GM23338 (cell line): ENCODE measurements at regions not wholly inside any gene's neighbourhood (a gene's known extent, or its start where the extent isn't known, plus 50 kb on each side); places are given as distances from the start of the nearest gene placed in this dataset.

ENCODE experiments used
- ATAC-seq: fragments of 200-7000 bp; cut with Tn5 transposase; 3 replicates; pipeline ENCODE4 v1.9.1; 2020
- DNase-seq: peaks from one replicate; pipeline ENCODE4 v3.0.0-alpha.2; 2015; ENCODE audit warnings: low spot score
- H2AFZ ChIP-seq: fragments of 200-600 bp; sonication (generic); 2 replicates; pipeline ENCODE4 v1.8.0; 2016; ENCODE audit warnings: antibody characterized with exemption, mild to moderate bottlenecking, moderate library complexity
- H3F3A ChIP-seq: fragments of 200-600 bp; sonication (generic); replicated peaks from 2 replicates; pipeline ENCODE4 v1.8.0; 2017; ENCODE audit warnings: antibody characterized with exemption, mixed run types, low read depth
- H3K27ac ChIP-seq: fragments of 200-600 bp; sonication (generic); 2 replicates; pipeline ENCODE4 v1.6.1; 2016; ENCODE audit warnings: low read depth
- H3K27me3 ChIP-seq: fragments of 200-600 bp; sonication (generic); 2 replicates; pipeline ENCODE4 v1.8.0; 2016; ENCODE audit warnings: mild to moderate bottlenecking, mixed run types, moderate library complexity; ENCODE audit not compliant: insufficient read depth
- H3K36me3 ChIP-seq: fragments of 200-600 bp; sonication (generic); 2 replicates; pipeline ENCODE4 v1.8.0; 2016; ENCODE audit warnings: mild to moderate bottlenecking; ENCODE audit not compliant: insufficient read depth
- H3K4me1 ChIP-seq: fragments of 200-600 bp; sonication (generic); 2 replicates; pipeline ENCODE4 v1.8.0; 2016; ENCODE audit warnings: mild to moderate bottlenecking, moderate library complexity; ENCODE audit not compliant: insufficient read depth
- H3K4me2 ChIP-seq: fragments of 200-600 bp; sonication (generic); 2 replicates; pipeline ENCODE4 v1.7.1; 2017; ENCODE audit warnings: mixed run types
- H3K4me3 ChIP-seq: fragments of 200-600 bp; sonication (generic); 2 replicates; pipeline ENCODE4 v1.6.1; 2016; ENCODE audit warnings: mixed run types
- H3K79me2 ChIP-seq: fragments of 200-600 bp; sonication (generic); replicated peaks from 2 replicates; pipeline ENCODE4 v1.8.0; 2017; ENCODE audit warnings: mild to moderate bottlenecking; ENCODE audit not compliant: insufficient read depth
- H3K9me2 ChIP-seq: fragments of 200-600 bp; sonication (generic); 2 replicates; pipeline ENCODE4 v1.8.0; 2017; ENCODE audit not compliant: insufficient read depth
- H4K20me1 ChIP-seq: fragments of 200-600 bp; sonication (generic); replicated peaks from 2 replicates; pipeline ENCODE4 v1.8.0; 2017; ENCODE audit warnings: mild to moderate bottlenecking; ENCODE audit not compliant: insufficient read depth
- H3K27ac Mint-ChIP-seq: 2 replicates; pipeline ENCODE4 v1.8.0; 2020; ENCODE audit warnings: inconsistent platforms, mild to moderate bottlenecking, moderate library complexity, mixed read lengths
- H3K27me3 Mint-ChIP-seq: 3 replicates; pipeline ENCODE4 v1.8.0; 2022; ENCODE audit warnings: low read depth, mild to moderate bottlenecking, moderate library complexity, mixed read lengths, inconsistent platforms; ENCODE audit not compliant: insufficient read depth, poor library complexity
- H3K36me3 Mint-ChIP-seq: 3 replicates; pipeline ENCODE4 v1.8.0; 2021; ENCODE audit warnings: low read depth, mild to moderate bottlenecking, inconsistent platforms, moderate library complexity, mixed read lengths
- H3K4me1 Mint-ChIP-seq: 3 replicates; pipeline ENCODE4 v1.8.0; 2020; ENCODE audit warnings: mild to moderate bottlenecking, inconsistent platforms, mixed read lengths
- H3K4me3 Mint-ChIP-seq: 3 replicates; pipeline ENCODE4 v1.8.0; 2021; ENCODE audit warnings: moderate library complexity, mild to moderate bottlenecking, inconsistent platforms, mixed read lengths
- H3K9me3 Mint-ChIP-seq: 3 replicates; pipeline ENCODE4 v1.8.0; 2020; ENCODE audit warnings: moderate library complexity, mild to moderate bottlenecking, inconsistent platforms, mixed read lengths
- CREB1 ChIP-seq: fragments of 250-450 bp; sonication (Bioruptor Pico); IDR thresholded peaks from 2 replicates; pipeline ENCODE4 v1.5.0; 2020; ENCODE audit warnings: low read depth, mild to moderate bottlenecking, moderate library complexity
- EZH2phosphoT487 ChIP-seq: fragments of 200-600 bp; sonication (generic); IDR thresholded peaks from one replicate; pipeline ENCODE4 v1.8.1; 2018; ENCODE audit warnings: antibody characterized with exemption; ENCODE audit not compliant: unreplicated experiment
- NANOG ChIP-seq: IDR thresholded peaks from 2 replicates; pipeline ENCODE4 v1.6.1; 2016; ENCODE audit warnings: antibody characterized with exemption, borderline replicate concordance
- ZNF331 ChIP-seq: fragments of 250-450 bp; sonication (Bioruptor Pico); IDR thresholded peaks from 2 replicates; pipeline ENCODE4 v1.5.0; 2020; ENCODE audit warnings: low read depth, mild to moderate bottlenecking, moderate library complexity
- TF ChIP-seq, protein P1 (sequence below): IDR thresholded peaks from 2 replicates; pipeline ENCODE4 v1.6.1; 2016; ENCODE audit warnings: antibody characterized with exemption
- TF ChIP-seq, protein P2 (sequence below): IDR thresholded peaks from one replicate; pipeline ENCODE4 v1.6.1; 2018; ENCODE audit warnings: antibody characterized with exemption; ENCODE audit not compliant: unreplicated experiment
- TF ChIP-seq, protein P3 (sequence below): fragments of 250-450 bp; sonication (Bioruptor Pico); IDR thresholded peaks from 2 replicates; pipeline ENCODE4 v1.5.0; 2020; ENCODE audit warnings: mild to moderate bottlenecking, moderate library complexity

DNA sequence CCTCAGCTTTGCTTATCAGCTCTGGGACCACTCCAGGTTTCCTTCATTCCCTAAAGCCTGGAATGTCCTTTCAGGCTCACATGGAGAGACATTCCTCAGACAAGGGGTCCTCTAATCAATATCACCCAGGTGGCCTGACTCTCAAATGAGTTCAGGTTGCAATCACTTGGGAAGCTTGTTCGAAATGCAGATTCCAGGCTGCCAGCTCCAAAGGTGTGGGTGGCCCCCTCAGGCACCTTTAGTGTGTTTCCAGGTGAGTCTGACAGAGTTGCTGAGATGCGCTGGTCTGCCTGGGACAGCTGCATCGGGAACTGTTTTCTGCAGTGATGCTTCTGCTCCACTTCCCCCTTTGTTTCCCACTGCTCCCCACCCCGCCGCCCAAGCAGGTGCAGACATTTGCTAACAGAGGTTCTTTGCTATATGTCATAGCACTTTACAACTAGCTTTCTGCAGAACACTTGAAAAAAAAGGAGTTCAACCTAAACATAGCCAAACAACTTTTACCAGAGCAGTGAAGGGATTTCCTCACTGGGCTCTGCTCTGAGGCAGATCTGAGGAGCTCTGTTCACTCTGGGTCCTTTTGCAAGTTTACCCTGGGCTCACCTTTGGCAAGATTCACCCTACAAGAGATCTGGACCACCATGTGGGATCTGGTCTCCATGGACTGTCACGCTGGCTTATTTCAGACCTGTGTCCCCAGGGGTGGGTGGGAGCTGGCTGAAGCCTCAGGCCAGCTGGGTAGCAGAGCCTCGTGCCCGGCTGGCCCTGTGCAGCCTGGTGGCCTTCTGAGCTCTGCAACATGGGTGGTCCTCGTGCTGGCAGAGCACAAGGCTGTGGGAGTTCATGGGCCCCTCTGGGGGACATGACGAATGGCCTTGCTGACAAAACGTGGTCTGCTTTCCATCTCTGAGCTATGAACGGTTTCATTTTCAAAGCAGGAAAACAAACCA lies 539.6 kb downstream of the CCDC171 start:
- Histone ChIP-seq H3F3A (no peaks in the 10 kb centered on the region), H4K20me1 (no peaks in the 10 kb centered on the region), H3K4me3 (no peak overlapping the region), H3K27ac (no peak overlapping the region), H2AFZ (no peak overlapping the region), H3K4me2 (no peak overlapping the region), H3K9me2 (peaks cover 9% of the 10 kb centered on the region; the same call in 1 of the 2 replicates), H3K27me3 (no peaks in the 10 kb centered on the region), H3K79me2 (no peaks in the 10 kb centered on the region), H3K4me1 (no peaks in the 10 kb centered on the region), H3K36me3 (no peaks in the 10 kb centered on the region)
- TF ChIP-seq, protein P1, sequence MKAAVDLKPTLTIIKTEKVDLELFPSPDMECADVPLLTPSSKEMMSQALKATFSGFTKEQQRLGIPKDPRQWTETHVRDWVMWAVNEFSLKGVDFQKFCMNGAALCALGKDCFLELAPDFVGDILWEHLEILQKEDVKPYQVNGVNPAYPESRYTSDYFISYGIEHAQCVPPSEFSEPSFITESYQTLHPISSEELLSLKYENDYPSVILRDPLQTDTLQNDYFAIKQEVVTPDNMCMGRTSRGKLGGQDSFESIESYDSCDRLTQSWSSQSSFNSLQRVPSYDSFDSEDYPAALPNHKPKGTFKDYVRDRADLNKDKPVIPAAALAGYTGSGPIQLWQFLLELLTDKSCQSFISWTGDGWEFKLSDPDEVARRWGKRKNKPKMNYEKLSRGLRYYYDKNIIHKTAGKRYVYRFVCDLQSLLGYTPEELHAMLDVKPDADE, result no peak
- TF ChIP-seq, protein P2, sequence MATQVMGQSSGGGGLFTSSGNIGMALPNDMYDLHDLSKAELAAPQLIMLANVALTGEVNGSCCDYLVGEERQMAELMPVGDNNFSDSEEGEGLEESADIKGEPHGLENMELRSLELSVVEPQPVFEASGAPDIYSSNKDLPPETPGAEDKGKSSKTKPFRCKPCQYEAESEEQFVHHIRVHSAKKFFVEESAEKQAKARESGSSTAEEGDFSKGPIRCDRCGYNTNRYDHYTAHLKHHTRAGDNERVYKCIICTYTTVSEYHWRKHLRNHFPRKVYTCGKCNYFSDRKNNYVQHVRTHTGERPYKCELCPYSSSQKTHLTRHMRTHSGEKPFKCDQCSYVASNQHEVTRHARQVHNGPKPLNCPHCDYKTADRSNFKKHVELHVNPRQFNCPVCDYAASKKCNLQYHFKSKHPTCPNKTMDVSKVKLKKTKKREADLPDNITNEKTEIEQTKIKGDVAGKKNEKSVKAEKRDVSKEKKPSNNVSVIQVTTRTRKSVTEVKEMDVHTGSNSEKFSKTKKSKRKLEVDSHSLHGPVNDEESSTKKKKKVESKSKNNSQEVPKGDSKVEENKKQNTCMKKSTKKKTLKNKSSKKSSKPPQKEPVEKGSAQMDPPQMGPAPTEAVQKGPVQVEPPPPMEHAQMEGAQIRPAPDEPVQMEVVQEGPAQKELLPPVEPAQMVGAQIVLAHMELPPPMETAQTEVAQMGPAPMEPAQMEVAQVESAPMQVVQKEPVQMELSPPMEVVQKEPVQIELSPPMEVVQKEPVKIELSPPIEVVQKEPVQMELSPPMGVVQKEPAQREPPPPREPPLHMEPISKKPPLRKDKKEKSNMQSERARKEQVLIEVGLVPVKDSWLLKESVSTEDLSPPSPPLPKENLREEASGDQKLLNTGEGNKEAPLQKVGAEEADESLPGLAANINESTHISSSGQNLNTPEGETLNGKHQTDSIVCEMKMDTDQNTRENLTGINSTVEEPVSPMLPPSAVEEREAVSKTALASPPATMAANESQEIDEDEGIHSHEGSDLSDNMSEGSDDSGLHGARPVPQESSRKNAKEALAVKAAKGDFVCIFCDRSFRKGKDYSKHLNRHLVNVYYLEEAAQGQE, result no peak
- TF ChIP-seq EZH2phosphoT487 (no peak), ZNF331 (no peak), NANOG (no peak), CREB1 (no peak)
- TF ChIP-seq, protein P3, sequence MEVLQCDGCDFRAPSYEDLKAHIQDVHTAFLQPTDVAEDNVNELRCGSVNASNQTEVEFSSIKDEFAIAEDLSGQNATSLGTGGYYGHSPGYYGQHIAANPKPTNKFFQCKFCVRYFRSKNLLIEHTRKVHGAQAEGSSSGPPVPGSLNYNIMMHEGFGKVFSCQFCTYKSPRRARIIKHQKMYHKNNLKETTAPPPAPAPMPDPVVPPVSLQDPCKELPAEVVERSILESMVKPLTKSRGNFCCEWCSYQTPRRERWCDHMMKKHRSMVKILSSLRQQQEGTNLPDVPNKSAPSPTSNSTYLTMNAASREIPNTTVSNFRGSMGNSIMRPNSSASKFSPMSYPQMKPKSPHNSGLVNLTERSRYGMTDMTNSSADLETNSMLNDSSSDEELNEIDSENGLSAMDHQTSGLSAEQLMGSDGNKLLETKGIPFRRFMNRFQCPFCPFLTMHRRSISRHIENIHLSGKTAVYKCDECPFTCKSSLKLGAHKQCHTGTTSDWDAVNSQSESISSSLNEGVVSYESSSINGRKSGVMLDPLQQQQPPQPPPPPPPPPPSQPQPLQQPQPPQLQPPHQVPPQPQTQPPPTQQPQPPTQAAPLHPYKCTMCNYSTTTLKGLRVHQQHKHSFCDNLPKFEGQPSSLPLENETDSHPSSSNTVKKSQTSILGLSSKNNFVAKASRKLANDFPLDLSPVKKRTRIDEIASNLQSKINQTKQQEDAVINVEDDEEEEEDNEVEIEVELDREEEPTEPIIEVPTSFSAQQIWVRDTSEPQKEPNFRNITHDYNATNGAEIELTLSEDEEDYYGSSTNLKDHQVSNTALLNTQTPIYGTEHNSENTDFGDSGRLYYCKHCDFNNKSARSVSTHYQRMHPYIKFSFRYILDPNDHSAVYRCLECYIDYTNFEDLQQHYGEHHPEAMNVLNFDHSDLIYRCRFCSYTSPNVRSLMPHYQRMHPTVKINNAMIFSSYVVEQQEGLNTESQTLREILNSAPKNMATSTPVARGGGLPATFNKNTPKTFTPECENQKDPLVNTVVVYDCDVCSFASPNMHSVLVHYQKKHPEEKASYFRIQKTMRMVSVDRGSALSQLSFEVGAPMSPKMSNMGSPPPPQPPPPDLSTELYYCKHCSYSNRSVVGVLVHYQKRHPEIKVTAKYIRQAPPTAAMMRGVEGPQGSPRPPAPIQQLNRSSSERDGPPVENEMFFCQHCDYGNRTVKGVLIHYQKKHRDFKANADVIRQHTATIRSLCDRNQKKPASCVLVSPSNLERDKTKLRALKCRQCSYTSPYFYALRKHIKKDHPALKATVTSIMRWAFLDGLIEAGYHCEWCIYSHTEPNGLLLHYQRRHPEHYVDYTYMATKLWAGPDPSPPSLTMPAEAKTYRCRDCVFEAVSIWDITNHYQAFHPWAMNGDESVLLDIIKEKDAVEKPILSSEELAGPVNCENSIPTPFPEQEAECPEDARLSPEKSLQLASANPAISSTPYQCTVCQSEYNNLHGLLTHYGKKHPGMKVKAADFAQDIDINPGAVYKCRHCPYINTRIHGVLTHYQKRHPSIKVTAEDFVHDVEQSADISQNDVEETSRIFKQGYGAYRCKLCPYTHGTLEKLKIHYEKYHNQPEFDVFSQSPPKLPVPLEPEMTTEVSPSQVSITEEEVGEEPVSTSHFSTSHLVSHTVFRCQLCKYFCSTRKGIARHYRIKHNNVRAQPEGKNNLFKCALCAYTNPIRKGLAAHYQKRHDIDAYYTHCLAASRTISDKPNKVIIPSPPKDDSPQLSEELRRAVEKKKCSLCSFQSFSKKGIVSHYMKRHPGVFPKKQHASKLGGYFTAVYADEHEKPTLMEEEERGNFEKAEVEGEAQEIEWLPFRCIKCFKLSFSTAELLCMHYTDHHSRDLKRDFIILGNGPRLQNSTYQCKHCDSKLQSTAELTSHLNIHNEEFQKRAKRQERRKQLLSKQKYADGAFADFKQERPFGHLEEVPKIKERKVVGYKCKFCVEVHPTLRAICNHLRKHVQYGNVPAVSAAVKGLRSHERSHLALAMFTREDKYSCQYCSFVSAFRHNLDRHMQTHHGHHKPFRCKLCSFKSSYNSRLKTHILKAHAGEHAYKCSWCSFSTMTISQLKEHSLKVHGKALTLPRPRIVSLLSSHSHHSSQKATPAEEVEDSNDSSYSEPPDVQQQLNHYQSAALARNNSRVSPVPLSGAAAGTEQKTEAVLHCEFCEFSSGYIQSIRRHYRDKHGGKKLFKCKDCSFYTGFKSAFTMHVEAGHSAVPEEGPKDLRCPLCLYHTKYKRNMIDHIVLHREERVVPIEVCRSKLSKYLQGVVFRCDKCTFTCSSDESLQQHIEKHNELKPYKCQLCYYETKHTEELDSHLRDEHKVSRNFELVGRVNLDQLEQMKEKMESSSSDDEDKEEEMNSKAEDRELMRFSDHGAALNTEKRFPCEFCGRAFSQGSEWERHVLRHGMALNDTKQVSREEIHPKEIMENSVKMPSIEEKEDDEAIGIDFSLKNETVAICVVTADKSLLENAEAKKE (CRISPR knock-in tag), result no peak
- Mint-ChIP-seq H3K4me3 (no peak overlapping the region), H3K27ac (no peak overlapping the region), H3K27me3 (no peaks in the 10 kb centered on the region), H3K9me3 (peaks cover 3% of the 10 kb centered on the region; the same call in 1 of the 3 replicates), H3K4me1 (peaks cover 6% of the 10 kb centered on the region), H3K36me3 (no peaks in the 10 kb centered on the region)
- ATAC-seq (no peak), DNase-seq (no peak)
